ENCODE measurements at regions not wholly inside any gene's neighbourhood (a gene's known extent, or its start where the extent isn't known, plus 50 kb on each side); places are given as distances from the start of the nearest gene placed in this dataset.

GRCh38 chr11:19400296-19400695, 159.6 kb upstream of the E2F8 start:
- no peak for ATAC-seq
- TF ChIP-seq ZNF8 (CRISPR knock-in tag; IDR thresholded peaks at IDR 0.05) (no peak), TCF4 (CRISPR knock-in tag; IDR thresholded peaks at IDR 0.05; ENCODE audit: borderline replicate concordance) (no peak), ISL1 (CRISPR knock-in tag; IDR thresholded peaks at IDR 0.05) (no peak), CSDC2 (CRISPR knock-in tag; IDR thresholded peaks at IDR 0.05) (no peak), RARB (CRISPR knock-in tag; IDR thresholded peaks at IDR 0.05) (no peak), ESRRG (CRISPR knock-in tag; IDR thresholded peaks at IDR 0.05) (no peak), ZC3H10 (CRISPR knock-in tag; IDR thresholded peaks at IDR 0.05) (no peak), ZNF70 (CRISPR knock-in tag; IDR thresholded peaks at IDR 0.05) (no peak), ZFP3 (CRISPR knock-in tag; IDR thresholded peaks at IDR 0.05) (no peak), ZFP30 (CRISPR knock-in tag; IDR thresholded peaks at IDR 0.05) (no peak), TOX (CRISPR knock-in tag; IDR thresholded peaks at IDR 0.05; ENCODE audit: borderline replicate concordance) (no peak), ZNF565 (CRISPR knock-in tag; conservative IDR thresholded peaks at IDR 0.05; ENCODE audit: low read depth) (no peak), ARNTL (CRISPR knock-in tag; IDR thresholded peaks at IDR 0.05; ENCODE audit: borderline replicate concordance, low read depth) (no peak), TSHZ2 (CRISPR knock-in tag; IDR thresholded peaks at IDR 0.05) (no peak), PATZ1 (CRISPR knock-in tag; IDR thresholded peaks at IDR 0.05; ENCODE audit: borderline replicate concordance) (no peak)

GRCh38 chr11:19398772-19399527, 158.2 kb upstream of the E2F8 start:
- no peak for TF ChIP-seq TSHZ2 (CRISPR knock-in tag; IDR thresholded peaks at IDR 0.05)
- no peak for TF ChIP-seq RARB (CRISPR knock-in tag; IDR thresholded peaks at IDR 0.05)
- no peak for TF ChIP-seq PATZ1 (CRISPR knock-in tag; IDR thresholded peaks at IDR 0.05; ENCODE audit: borderline replicate concordance)
- TF ChIP-seq TOX (CRISPR knock-in tag; IDR thresholded peaks at IDR 0.05; ENCODE audit: borderline replicate concordance) = no peak
- peak; percentile 16; the same call in 2 of the 3 replicates for ATAC-seq

DNA sequence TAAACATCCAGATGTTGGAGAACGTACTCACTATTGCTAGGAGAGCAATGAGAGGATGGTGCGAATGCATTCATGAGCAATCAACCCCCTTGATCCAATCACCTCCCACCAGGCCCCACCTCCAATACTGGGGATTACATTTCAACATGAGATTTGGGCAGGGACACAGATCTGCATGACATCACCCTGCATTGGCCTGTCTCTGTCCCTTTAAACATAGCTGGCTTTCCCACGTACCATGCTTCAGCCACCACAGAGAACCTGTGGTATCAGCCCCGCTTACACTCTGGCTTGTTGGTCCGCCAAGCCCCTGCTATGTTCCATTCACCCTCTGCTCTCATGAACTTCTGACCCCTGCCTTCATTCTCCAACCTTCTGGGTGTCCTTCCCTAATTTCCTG, 157.5 kb upstream of the E2F8 start:
- TF ChIP-seq GLIS3 (CRISPR knock-in tag; IDR thresholded peaks at IDR 0.05) (no peak), ISL1 (CRISPR knock-in tag; IDR thresholded peaks at IDR 0.05) (no peak), ZNF70 (CRISPR knock-in tag; IDR thresholded peaks at IDR 0.05) (no peak), CREB5 (CRISPR knock-in tag; IDR thresholded peaks at IDR 0.05; ENCODE audit: low read depth) (no peak), PPARA (CRISPR knock-in tag; IDR thresholded peaks at IDR 0.05; ENCODE audit: borderline replicate concordance) (no peak), TSHZ2 (CRISPR knock-in tag; IDR thresholded peaks at IDR 0.05) (no peak), ZNF565 (CRISPR knock-in tag; conservative IDR thresholded peaks at IDR 0.05; ENCODE audit: low read depth) (no peak), ZNF8 (CRISPR knock-in tag; IDR thresholded peaks at IDR 0.05) (no peak), CSDC2 (CRISPR knock-in tag; IDR thresholded peaks at IDR 0.05) (no peak), ARNTL (CRISPR knock-in tag; IDR thresholded peaks at IDR 0.05; ENCODE audit: borderline replicate concordance, low read depth) (no peak), TOX (CRISPR knock-in tag; IDR thresholded peaks at IDR 0.05; ENCODE audit: borderline replicate concordance) (no peak), RARB (CRISPR knock-in tag; IDR thresholded peaks at IDR 0.05) (no peak)
- no peak for ATAC-seq
